ENCODE measurements at regions not wholly inside any gene's neighbourhood (a gene's known extent, or its start where the extent isn't known, plus 50 kb on each side); places are given as distances from the start of the nearest gene placed in this dataset.

DNA sequence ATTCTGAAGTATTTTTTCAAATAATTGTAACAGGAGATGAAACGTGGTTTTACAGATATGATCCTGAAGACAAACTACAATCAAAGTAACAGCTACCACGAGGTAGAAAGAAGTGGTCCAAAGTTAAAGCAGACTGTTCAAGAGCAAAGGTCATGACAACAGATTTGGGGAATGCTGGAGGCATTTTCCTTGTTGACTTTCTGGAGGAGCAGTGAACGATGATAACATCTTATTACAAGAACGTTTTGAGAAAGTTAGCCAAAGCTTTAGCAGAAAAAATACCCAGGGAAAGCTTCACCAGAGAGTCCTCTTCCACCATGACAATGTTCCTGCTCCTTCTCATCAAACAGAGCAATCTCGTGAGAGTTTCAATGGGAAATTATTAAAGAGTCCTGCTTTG is 145.4 kb upstream of the NREP start:
- Mint-ChIP-seq H3K27me3 (peaks cover 0 to 15% (median under 1%) of the 10 kb centered on the region in 5 donors), H3K36me3 (peaks cover 0 to 5% (median 0%) of the 10 kb centered on the region in 5 donors), H3K4me3 (no peak overlapping the region), H3K4me1 (no peaks in the 10 kb centered on the region), H3K27ac (no peak overlapping the region), H3K9me3 (peaks cover 0 to 23% (median 13%) of the 10 kb centered on the region in 11 donors)
- no peak overlapping the region for H3K27ac ChIP-seq (ENCODE audit: low read depth, low read length)
- ChIA-PET POLR2A (no interaction called here), CTCF (interaction anchor here (0.7 kb wide), 1 partner anchor 1676 kb away, joined by 4 read pairs; no protein-coding TSS in a partner anchor)
- ATAC-seq (no peak), DNase-seq (no peak)
- H3K4me1 ChIP-seq (ENCODE audit: control insufficient read depth in 2 of 2, insufficient read depth in 2 of 2, low read length in 2 of 2), result no peaks in the 10 kb centered on the region
- intact Hi-C loops (cut with micrococcal nuclease), result no loop called here
- H3K4me3 ChIP-seq (ENCODE audit: low read length), result no peak overlapping the region
- H3K9me3 ChIP-seq (ENCODE audit: control insufficient read depth in 2 of 3, low read length in 3 of 3), result no peaks in the 10 kb centered on the region
- no peaks in the 10 kb centered on the region for H3K27me3 ChIP-seq (ENCODE audit: control insufficient read depth in 2 of 2, insufficient read depth in 2 of 2, low read length in 2 of 2)
- no peaks in the 10 kb centered on the region for H3K36me3 ChIP-seq (ENCODE audit: control insufficient read depth in 2 of 3, insufficient read depth in 3 of 3, low read length in 3 of 3)

DNA sequence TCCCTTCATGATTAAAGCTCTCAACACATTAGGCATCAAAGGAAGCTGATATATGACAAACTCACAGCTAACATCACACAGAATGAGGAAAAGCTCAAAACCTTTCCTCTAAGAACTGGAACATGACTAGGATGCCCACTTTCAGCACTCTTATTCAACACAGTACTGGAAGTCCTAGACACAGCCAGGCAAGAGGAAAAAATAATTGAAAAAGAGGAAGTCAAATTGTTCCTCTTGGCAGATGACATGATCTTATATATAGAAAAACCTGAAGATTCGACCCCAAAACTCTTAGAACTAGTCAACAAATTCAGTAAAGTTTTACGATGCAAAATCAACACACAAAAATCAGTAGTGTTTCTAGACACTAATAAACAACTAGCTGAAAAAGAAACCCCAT is 144.3 kb upstream of the NREP start:
- Mint-ChIP-seq H3K36me3 (peaks cover 0 to 5% (median 0%) of the 10 kb centered on the region in 5 donors), H3K9me3 (peaks cover 0 to 27% (median 13%) of the 10 kb centered on the region in 11 donors), H3K4me3 (no peak overlapping the region), H3K27me3 (peaks cover 0 to 15% (median 2%) of the 10 kb centered on the region in 5 donors), H3K4me1 (no peaks in the 10 kb centered on the region), H3K27ac (no peak overlapping the region)
- H3K4me1 ChIP-seq (ENCODE audit: control insufficient read depth in 2 of 2, insufficient read depth in 2 of 2, low read length in 2 of 2), result no peaks in the 10 kb centered on the region
- ChIA-PET CTCF (no interaction called here), POLR2A (no interaction called here)
- intact Hi-C loops (cut with micrococcal nuclease), result no loop called here
- H3K27ac ChIP-seq (ENCODE audit: low read depth, low read length), result no peak overlapping the region
- no peaks in the 10 kb centered on the region for H3K27me3 ChIP-seq (ENCODE audit: control insufficient read depth in 2 of 2, insufficient read depth in 2 of 2, low read length in 2 of 2)
- no peaks in the 10 kb centered on the region for H3K36me3 ChIP-seq (ENCODE audit: control insufficient read depth in 2 of 3, insufficient read depth in 3 of 3, low read length in 3 of 3)
- ATAC-seq, result no peak
- no peak overlapping the region for H3K4me3 ChIP-seq (ENCODE audit: low read length)
- DNase-seq, result no peak
- H3K9me3 ChIP-seq (ENCODE audit: control insufficient read depth in 2 of 3, low read length in 3 of 3), result no peaks in the 10 kb centered on the region

DNA sequence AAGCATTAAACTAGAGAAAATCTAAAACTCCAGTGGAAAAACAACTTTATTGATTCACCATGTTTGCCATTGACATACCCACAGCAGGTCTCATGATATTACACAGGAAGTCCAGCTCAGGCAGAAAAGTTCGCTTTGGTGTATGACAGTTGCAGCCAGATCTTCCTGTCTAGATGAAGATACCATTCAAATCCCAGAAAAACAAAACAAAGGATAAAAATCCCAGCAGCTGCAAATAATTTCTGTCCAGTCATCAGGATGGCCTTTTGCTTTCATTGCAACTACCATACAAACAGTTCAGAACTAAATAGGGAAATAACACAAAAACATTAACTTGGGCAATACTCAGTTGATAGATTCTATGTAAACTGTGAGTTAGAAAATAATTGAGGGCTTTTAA is 136.0 kb upstream of the NREP start:
- Mint-ChIP-seq H3K27me3 (peaks cover 0 to 12% (median 5%) of the 10 kb centered on the region in 5 donors), H3K36me3 (peaks cover 0 to 6% (median 0%) of the 10 kb centered on the region in 5 donors), H3K4me1 (no peaks in the 10 kb centered on the region), H3K4me3 (no peak overlapping the region), H3K27ac (no peak overlapping the region), H3K9me3 (peaks cover under 1 to 27% (median 10%) of the 10 kb centered on the region in 11 donors)
- no peaks in the 10 kb centered on the region for H3K27me3 ChIP-seq (ENCODE audit: control insufficient read depth in 2 of 2, insufficient read depth in 2 of 2, low read length in 2 of 2)
- intact Hi-C loops (cut with micrococcal nuclease), result no loop called here
- no peak overlapping the region for H3K4me3 ChIP-seq (ENCODE audit: low read length)
- H3K27ac ChIP-seq (ENCODE audit: low read depth, low read length), result no peak overlapping the region
- no peak for ATAC-seq
- no peaks in the 10 kb centered on the region for H3K4me1 ChIP-seq (ENCODE audit: control insufficient read depth in 2 of 2, insufficient read depth in 2 of 2, low read length in 2 of 2)
- DNase-seq, result no peak
- ChIA-PET CTCF (no interaction called here), POLR2A (no interaction called here)
- peaks cover 0 to 3% (median 0%) of the 10 kb centered on the region in 3 experiments for H3K9me3 ChIP-seq (ENCODE audit: control insufficient read depth in 2 of 3, low read length in 3 of 3)
- H3K36me3 ChIP-seq (ENCODE audit: control insufficient read depth in 2 of 3, insufficient read depth in 3 of 3, low read length in 3 of 3), result no peaks in the 10 kb centered on the region

DNA sequence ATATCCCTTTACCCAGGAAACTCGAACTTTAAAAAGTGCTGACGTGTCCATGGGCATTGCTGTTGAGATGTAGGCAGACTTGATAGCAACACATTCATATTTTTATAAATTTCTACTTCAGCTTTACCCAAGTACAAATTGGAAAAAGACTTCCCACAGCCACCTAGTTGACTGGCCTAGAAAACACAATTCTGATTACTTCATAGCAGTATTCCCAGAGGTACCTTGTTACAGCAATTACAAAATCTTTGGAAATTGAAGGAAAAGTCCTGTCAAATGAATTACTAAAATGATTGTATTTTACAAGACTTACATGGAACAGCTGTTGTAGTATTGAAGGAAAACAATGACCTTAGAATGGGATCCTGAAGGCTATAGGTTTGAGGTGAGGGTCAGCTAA is 130.7 kb upstream of the NREP start:
- Mint-ChIP-seq H3K4me1 (no peaks in the 10 kb centered on the region), H3K9me3 (peaks cover 0 to 26% (median 8%) of the 10 kb centered on the region in 11 donors), H3K36me3 (peaks cover 0 to 5% (median 0%) of the 10 kb centered on the region in 5 donors), H3K4me3 (no peak overlapping the region), H3K27ac (no peak overlapping the region), H3K27me3 (peaks cover 0 to 6% (median 0%) of the 10 kb centered on the region in 5 donors)
- ATAC-seq (no peak), DNase-seq (no peak)
- CTCF ChIA-PET, result no interaction called here
- Histone ChIP-seq H3K4me3 (ENCODE audit: low read length) (no peak overlapping the region), H3K4me1 (ENCODE audit: control insufficient read depth in 2 of 2, insufficient read depth in 2 of 2, low read length in 2 of 2) (no peaks in the 10 kb centered on the region), H3K27me3 (ENCODE audit: control insufficient read depth in 2 of 2, insufficient read depth in 2 of 2, low read length in 2 of 2) (no peaks in the 10 kb centered on the region), H3K9me3 (ENCODE audit: control insufficient read depth in 2 of 3, low read length in 3 of 3) (peaks cover 0 to 3% (median 0%) of the 10 kb centered on the region in 3 experiments), H3K27ac (ENCODE audit: low read depth, low read length) (no peak overlapping the region), H3K36me3 (ENCODE audit: control insufficient read depth in 2 of 3, insufficient read depth in 3 of 3, low read length in 3 of 3) (no peaks in the 10 kb centered on the region)
- POLR2A ChIA-PET, result no interaction called here
- intact Hi-C loops (cut with micrococcal nuclease), result no loop called here

DNA sequence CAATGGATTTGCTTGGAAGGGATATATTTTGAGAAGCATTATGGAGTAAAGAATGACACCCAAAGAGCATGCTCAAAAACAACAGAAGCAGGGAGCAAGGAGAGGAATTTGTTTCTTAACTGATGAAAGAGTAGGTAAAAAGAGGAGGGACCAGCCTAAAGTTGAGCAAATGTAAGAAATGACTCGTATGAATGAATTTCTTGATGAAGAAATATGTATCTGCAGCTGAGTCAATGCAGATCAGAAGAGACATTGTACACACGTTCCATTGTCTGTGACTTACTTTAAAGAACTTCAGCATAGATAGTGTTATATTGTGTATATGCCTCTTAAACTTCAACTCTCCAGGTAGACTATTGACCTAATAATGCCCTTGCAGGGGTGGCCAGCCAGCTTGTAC is 112.7 kb upstream of the NREP start:
- CTCF ChIA-PET, result no interaction called here
- DNase-seq, result no peak
- no peaks in the 10 kb centered on the region for H3K36me3 Mint-ChIP-seq
- Histone ChIP-seq H3K36me3 (ENCODE audit: control insufficient read depth in 2 of 3, insufficient read depth in 3 of 3, low read length in 3 of 3) (no peaks in the 10 kb centered on the region), H3K4me3 (ENCODE audit: low read length) (no peak overlapping the region), H3K4me1 (ENCODE audit: control insufficient read depth in 2 of 2, insufficient read depth in 2 of 2, low read length in 2 of 2) (no peaks in the 10 kb centered on the region), H3K27me3 (ENCODE audit: control insufficient read depth in 2 of 2, insufficient read depth in 2 of 2, low read length in 2 of 2) (no peaks in the 10 kb centered on the region), H3K9me3 (ENCODE audit: control insufficient read depth in 2 of 3, low read length in 3 of 3) (no peaks in the 10 kb centered on the region), H3K27ac (ENCODE audit: low read depth, low read length) (no peak overlapping the region)
- no peaks in the 10 kb centered on the region for H3K4me1 Mint-ChIP-seq
- POLR2A ChIA-PET, result no interaction called here
- intact Hi-C loops (cut with micrococcal nuclease), result no loop called here
- ATAC-seq, result no peak
- H3K27ac Mint-ChIP-seq, result no peak overlapping the region
- peaks cover 0 to 8% (median 0%) of the 10 kb centered on the region in 11 donors for H3K9me3 Mint-ChIP-seq
- no peak overlapping the region for H3K4me3 Mint-ChIP-seq
- no peaks in the 10 kb centered on the region for H3K27me3 Mint-ChIP-seq

DNA sequence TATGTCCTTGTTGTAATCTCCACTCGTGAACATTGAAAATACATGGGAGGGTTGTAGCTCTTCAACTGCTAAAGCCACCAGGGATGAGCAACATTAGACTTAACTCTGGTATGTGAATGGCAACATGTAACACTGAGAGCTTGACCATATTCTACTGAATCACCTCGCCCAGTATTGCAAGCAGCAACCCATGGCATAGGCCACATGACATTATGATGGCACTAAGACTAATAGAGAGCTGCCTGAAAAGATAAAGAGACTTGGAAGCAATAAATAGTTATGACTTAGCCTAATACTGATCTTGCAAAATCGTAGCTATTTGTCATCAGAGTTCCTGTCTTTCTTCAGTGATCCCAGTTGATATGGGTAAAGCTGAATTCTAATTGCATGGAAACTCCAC is 108.4 kb upstream of the NREP start:
- no peak for DNase-seq
- no peaks in the 10 kb centered on the region for H3K9me3 ChIP-seq (ENCODE audit: control insufficient read depth in 2 of 3, low read length in 3 of 3)
- intact Hi-C loops (cut with micrococcal nuclease), result no loop called here
- no peak overlapping the region for H3K27ac ChIP-seq (ENCODE audit: low read depth, low read length)
- Mint-ChIP-seq H3K27ac (no peak overlapping the region), H3K9me3 (peaks cover 0 to 9% (median 0%) of the 10 kb centered on the region in 11 donors), H3K4me3 (no peak overlapping the region), H3K4me1 (no peaks in the 10 kb centered on the region), H3K27me3 (peaks cover 0 to 14% (median 10%) of the 10 kb centered on the region in 5 donors), H3K36me3 (no peaks in the 10 kb centered on the region)
- ATAC-seq, result no peak
- ChIA-PET POLR2A (no interaction called here), CTCF (no interaction called here)
- H3K4me1 ChIP-seq (ENCODE audit: control insufficient read depth in 2 of 2, insufficient read depth in 2 of 2, low read length in 2 of 2), result no peaks in the 10 kb centered on the region
- no peaks in the 10 kb centered on the region for H3K27me3 ChIP-seq (ENCODE audit: control insufficient read depth in 2 of 2, insufficient read depth in 2 of 2, low read length in 2 of 2)
- no peaks in the 10 kb centered on the region for H3K36me3 ChIP-seq (ENCODE audit: control insufficient read depth in 2 of 3, insufficient read depth in 3 of 3, low read length in 3 of 3)
- H3K4me3 ChIP-seq (ENCODE audit: low read length), result no peak overlapping the region

DNA sequence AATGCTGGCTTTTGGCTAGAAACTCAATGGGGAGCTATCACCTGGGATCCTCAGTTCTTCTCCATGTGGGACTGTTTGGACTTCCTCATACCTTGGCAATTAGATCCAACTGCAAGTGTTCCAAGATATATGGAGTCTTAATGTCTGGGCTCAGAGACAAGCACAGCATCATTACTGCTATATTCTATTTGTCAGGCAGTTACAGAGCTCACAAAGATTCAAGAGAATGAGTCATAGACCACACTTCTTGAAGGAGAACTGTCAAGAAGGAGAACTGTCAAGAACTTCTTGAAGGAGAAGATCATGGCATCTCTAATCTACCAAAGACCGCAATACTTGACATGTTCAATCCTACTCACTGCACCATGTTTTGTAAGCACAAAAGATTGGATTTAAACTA is 106.8 kb upstream of the NREP start:
- H3K4me1 ChIP-seq (ENCODE audit: control insufficient read depth in 2 of 2, insufficient read depth in 2 of 2, low read length in 2 of 2), result no peaks in the 10 kb centered on the region
- no peaks in the 10 kb centered on the region for H3K36me3 ChIP-seq (ENCODE audit: control insufficient read depth in 2 of 3, insufficient read depth in 3 of 3, low read length in 3 of 3)
- intact Hi-C loops (cut with micrococcal nuclease), result no loop called here
- no peak overlapping the region for H3K4me3 ChIP-seq (ENCODE audit: low read length)
- H3K27me3 Mint-ChIP-seq, result peaks cover 0 to 18% (median 13%) of the 10 kb centered on the region in 5 donors
- no peak for DNase-seq
- H3K9me3 Mint-ChIP-seq, result peaks cover 0 to 9% (median 0%) of the 10 kb centered on the region in 11 donors
- H3K27ac ChIP-seq (ENCODE audit: low read depth, low read length), result no peak overlapping the region
- ChIA-PET CTCF (interaction anchor here (0.7 kb wide), 1 partner anchor 1933 kb away, joined by 3 read pairs; no protein-coding TSS in a partner anchor), POLR2A (no interaction called here)
- ATAC-seq, result no peak
- no peaks in the 10 kb centered on the region for H3K27me3 ChIP-seq (ENCODE audit: control insufficient read depth in 2 of 2, insufficient read depth in 2 of 2, low read length in 2 of 2)
- H3K4me1 Mint-ChIP-seq, result no peaks in the 10 kb centered on the region
- no peaks in the 10 kb centered on the region for H3K36me3 Mint-ChIP-seq
- H3K27ac Mint-ChIP-seq, result no peak overlapping the region
- no peaks in the 10 kb centered on the region for H3K9me3 ChIP-seq (ENCODE audit: control insufficient read depth in 2 of 3, low read length in 3 of 3)
- H3K4me3 Mint-ChIP-seq, result no peak overlapping the region

Measured in naive thymus-derived CD4-positive, alpha-beta T cell (primary cell).